Ascending aorta (tissue), 2 donors: ENCODE measurements at regions not wholly inside any gene's neighbourhood (a gene's known extent, or its start where the extent isn't known, plus 50 kb on each side); places are given as distances from the start of the nearest gene placed in this dataset.

Source experiments
- DNase-seq, 2 donors: peaks; one replicate each; pipeline ENCODE4 v3.0.0-alpha.2; 2019; ENCODE audit warnings: low spot score in 2 of 2
- H3K27ac ChIP-seq, 2 donors: fragments of 200-600 bp; sonication (generic); one replicate each; pipeline ENCODE4 v1.5.1; 2016 to 2017; ENCODE audit warnings: mild to moderate bottlenecking in 1 of 2
- H3K27me3 ChIP-seq: fragments of 200-600 bp; sonication (generic); one replicate; pipeline ENCODE4 v1.5.1; 2017
- H3K36me3 ChIP-seq, 2 donors: fragments of 200-600 bp; sonication (generic); one replicate each; pipeline ENCODE4 v1.5.1; 2016
- H3K4me1 ChIP-seq, 2 donors: fragments of 200-600 bp; sonication (generic); one replicate each; pipeline ENCODE4 v1.5.1; 2016 to 2017; ENCODE audit warnings: mild to moderate bottlenecking in 1 of 2
- H3K4me3 ChIP-seq, 2 donors: fragments of 200-600 bp; sonication (generic); one replicate each; pipeline ENCODE4 v1.5.1; 2016 to 2017; ENCODE audit warnings: mild to moderate bottlenecking in 1 of 2
- H3K9me3 ChIP-seq, 2 donors: fragments of 200-600 bp; sonication (generic); one replicate each; pipeline ENCODE4 v1.5.1; 2016
- CTCF ChIP-seq, 3 experiments: fragments of 200-600 bp in 2 of 3; fragments of 450-650 bp in 1 of 3; sonication (generic) in 2 of 3; IDR thresholded peaks; one replicate each; pipeline ENCODE4 v1.5.1; 2016 to 2019; ENCODE audit warnings: antibody characterized with exemption in 3 of 3, mild to moderate bottlenecking in 1 of 3, moderate library complexity in 1 of 3
- intact Hi-C: fragments of 100-400 bp; cut with DNase I; formaldehyde crosslinking; loops from one replicate; pipeline ENCODE4 v1.15.1; 2023

GRCh38 chr14:29463727-29464395, 463.8 kb downstream of the PRKD1 start:
- Histone ChIP-seq H3K27ac (no peak overlapping the region), H3K4me1 (no peaks in the 10 kb centered on the region), H3K4me3 (no peak overlapping the region), H3K36me3 (no peaks in the 10 kb centered on the region), H3K27me3 (no peaks in the 10 kb centered on the region), H3K9me3 (no peaks in the 10 kb centered on the region)
- intact Hi-C loops: no loop called here
- DNase-seq: no peak
- TF ChIP-seq CTCF (IDR thresholded peaks at IDR 0.05): no peak

- Histone ChIP-seq H3K9me3 (no peaks in the 10 kb centered on the region), H3K27me3 (no peaks in the 10 kb centered on the region), H3K27ac (no peak overlapping the region), H3K4me3 (no peak overlapping the region), H3K36me3 (no peaks in the 10 kb centered on the region), H3K4me1 (no peaks in the 10 kb centered on the region)
- no peak for TF ChIP-seq CTCF (IDR thresholded peaks at IDR 0.05)
- DNase-seq: no peak
- intact Hi-C loops: no loop called here
Measured at GRCh38 chr14:29465095-29465494, 462.6 kb downstream of the PRKD1 start.

- Histone ChIP-seq H3K4me3 (no peak overlapping the region), H3K4me1 (no peaks in the 10 kb centered on the region), H3K27ac (no peak overlapping the region), H3K36me3 (no peaks in the 10 kb centered on the region), H3K9me3 (no peaks in the 10 kb centered on the region), H3K27me3 (no peaks in the 10 kb centered on the region)
- DNase-seq: no peak
- no peak for TF ChIP-seq CTCF (IDR thresholded peaks at IDR 0.05)
- intact Hi-C loops: no loop called here
Measured at GRCh38 chr14:29475641-29476040, 452.0 kb downstream of the PRKD1 start.

DNA sequence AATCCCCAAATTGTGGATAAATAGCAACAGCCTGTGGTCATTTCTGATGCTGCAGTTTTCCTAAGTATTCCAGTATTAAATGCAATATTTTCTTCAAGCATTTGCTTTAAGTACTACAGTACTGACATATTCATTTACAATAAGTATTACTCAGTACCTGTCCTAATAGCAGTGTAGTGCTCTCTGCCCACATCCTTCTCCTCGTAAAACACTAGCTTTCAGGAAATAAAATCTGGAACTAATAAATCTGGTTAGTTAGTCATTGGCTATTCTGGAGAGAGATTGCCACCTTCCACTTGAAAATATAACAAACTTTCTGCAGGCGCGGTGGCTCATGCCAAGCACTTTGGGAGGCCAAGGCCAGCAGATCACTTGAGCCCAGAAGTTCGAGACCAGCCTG, 441.5 kb downstream of the PRKD1 start:
- Histone ChIP-seq H3K27me3 (no peaks in the 10 kb centered on the region), H3K4me3 (no peak overlapping the region), H3K36me3 (no peaks in the 10 kb centered on the region), H3K9me3 (no peaks in the 10 kb centered on the region), H3K4me1 (no peaks in the 10 kb centered on the region), H3K27ac (no peak overlapping the region)
- TF ChIP-seq CTCF (IDR thresholded peaks at IDR 0.05): no peak
- intact Hi-C loops: no loop called here
- no peak for DNase-seq

DNA sequence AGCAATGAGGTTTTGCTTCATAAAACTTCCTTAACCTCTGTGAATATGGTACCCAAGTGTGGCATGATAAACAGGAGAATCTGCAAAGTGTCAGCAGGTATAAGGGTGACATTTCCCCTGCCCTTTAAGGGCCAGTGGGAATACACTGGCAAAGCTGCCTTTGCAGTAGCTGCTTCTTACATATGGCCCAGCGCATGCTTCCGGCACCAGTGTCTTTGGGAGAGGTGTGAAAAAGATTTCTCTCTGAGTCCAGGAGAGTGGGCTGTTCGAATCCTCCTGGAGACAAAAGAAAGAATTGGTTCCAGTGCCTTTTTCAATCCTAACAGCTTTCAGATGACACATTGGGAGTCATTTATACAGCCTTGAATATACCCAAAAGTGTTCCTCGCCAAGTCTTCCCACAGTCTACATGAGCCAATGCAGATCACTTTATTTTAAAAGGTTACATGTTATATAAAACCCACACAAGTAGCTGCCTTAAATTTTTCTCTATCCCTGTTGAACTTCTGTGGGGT, 437.7 kb downstream of the PRKD1 start:
- Histone ChIP-seq H3K4me3 (no peak overlapping the region), H3K27me3 (no peaks in the 10 kb centered on the region), H3K36me3 (no peaks in the 10 kb centered on the region), H3K27ac (no peak overlapping the region), H3K4me1 (no peaks in the 10 kb centered on the region), H3K9me3 (no peaks in the 10 kb centered on the region)
- TF ChIP-seq CTCF (IDR thresholded peaks at IDR 0.05): no peak
- DNase-seq: no peak
- intact Hi-C loops: no loop called here

DNA sequence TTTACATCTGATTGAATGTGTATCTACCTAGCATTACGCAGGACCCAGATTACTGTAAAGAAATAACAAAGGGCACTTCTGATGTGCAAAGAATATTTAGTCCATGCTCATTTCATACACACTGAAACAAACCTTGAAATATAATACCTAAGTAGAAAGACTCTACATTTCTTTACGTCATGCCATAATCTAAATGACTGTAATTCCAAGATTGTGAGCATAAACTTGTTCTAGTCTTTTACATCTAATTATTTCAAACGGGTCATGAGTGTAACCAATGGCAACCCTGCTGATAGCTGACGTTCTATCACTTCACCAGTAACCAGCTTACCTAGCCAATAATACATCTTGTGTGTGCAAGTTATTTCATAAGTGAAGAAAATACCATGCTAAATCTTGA, 433.8 kb downstream of the PRKD1 start:
- intact Hi-C loops: no loop called here
- no peak for TF ChIP-seq CTCF (IDR thresholded peaks at IDR 0.05)
- Histone ChIP-seq H3K27ac (no peak overlapping the region), H3K4me1 (no peaks in the 10 kb centered on the region), H3K27me3 (no peaks in the 10 kb centered on the region), H3K9me3 (peaks cover 0 to 6% of the 10 kb centered on the region in 2 donors), H3K36me3 (no peaks in the 10 kb centered on the region), H3K4me3 (no peak overlapping the region)
- DNase-seq: no peak
